DOHH2 (cell line): ENCODE measurements at regions not wholly inside any gene's neighbourhood (a gene's known extent, or its start where the extent isn't known, plus 50 kb on each side); places are given as distances from the start of the nearest gene placed in this dataset.

ENCODE experiments used
- CTCF ChIP-seq: fragments of 200-600 bp; sonication (generic); IDR thresholded peaks from one replicate; pipeline ENCODE4 v1.5.1; 2014; ENCODE audit warnings: antibody characterized with exemption, mild to moderate bottlenecking, low read depth, low read length; ENCODE audit not compliant: poor library complexity, severe bottlenecking
- EZH2phosphoT487 ChIP-seq: fragments of 200-600 bp; sonication (generic); IDR thresholded peaks from 2 replicates; pipeline ENCODE4 v1.6.1; 2017; ENCODE audit warnings: borderline replicate concordance, mild to moderate bottlenecking, antibody characterized with exemption, low read length, moderate library complexity, mixed read lengths

DNA sequence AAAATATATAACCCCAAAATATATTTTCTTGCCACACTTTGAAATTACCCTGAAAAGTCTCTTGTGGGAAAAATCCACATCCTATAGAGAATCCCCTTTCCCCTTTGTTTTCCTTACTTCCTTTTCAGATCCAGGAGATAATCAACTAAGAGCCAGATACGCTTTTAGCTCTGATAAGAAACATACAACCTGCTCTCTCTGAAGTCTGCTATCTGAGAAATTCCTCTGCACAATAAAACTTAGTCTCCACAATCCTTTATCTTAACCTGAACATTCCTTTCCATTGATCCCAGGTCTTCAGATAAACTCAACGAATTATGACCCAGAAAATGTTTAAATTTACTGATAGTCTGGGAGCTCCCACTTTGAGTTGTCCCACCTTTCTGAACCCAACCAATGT is 233.4 kb upstream of the SETMAR start:
- TF ChIP-seq CTCF: no peak
- TF ChIP-seq EZH2phosphoT487: no peak
